ENCODE measurements at regions not wholly inside any gene's neighbourhood (a gene's known extent, or its start where the extent isn't known, plus 50 kb on each side); places are given as distances from the start of the nearest gene placed in this dataset.

DNA sequence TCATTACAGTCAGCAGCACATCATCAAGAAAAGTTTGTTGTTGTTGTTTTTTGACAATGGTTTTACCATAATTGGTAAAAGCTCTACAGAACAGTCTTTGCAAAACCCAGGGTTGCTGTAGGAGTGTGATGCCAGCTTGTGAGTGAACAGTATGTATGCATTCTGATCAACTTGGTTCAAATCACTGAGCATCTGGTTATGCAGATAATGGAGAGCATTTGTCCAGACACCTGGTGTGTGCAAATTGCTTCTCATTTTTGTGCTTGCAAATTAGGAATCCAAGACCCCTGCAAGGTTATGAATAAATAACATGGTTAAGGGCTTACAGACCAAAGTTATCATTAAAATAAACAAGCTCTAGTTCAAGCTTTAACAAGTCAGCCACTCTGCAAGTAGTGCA, 448.7 kb upstream of the ACTBL2 start:
- TF ChIP-seq, protein P1, sequence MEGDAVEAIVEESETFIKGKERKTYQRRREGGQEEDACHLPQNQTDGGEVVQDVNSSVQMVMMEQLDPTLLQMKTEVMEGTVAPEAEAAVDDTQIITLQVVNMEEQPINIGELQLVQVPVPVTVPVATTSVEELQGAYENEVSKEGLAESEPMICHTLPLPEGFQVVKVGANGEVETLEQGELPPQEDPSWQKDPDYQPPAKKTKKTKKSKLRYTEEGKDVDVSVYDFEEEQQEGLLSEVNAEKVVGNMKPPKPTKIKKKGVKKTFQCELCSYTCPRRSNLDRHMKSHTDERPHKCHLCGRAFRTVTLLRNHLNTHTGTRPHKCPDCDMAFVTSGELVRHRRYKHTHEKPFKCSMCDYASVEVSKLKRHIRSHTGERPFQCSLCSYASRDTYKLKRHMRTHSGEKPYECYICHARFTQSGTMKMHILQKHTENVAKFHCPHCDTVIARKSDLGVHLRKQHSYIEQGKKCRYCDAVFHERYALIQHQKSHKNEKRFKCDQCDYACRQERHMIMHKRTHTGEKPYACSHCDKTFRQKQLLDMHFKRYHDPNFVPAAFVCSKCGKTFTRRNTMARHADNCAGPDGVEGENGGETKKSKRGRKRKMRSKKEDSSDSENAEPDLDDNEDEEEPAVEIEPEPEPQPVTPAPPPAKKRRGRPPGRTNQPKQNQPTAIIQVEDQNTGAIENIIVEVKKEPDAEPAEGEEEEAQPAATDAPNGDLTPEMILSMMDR (IDR thresholded peaks at IDR 0.05; ENCODE audit: insufficient read depth, low read depth, low read length): no peak
- TF ChIP-seq EZH2 (IDR thresholded peaks at IDR 0.05; ENCODE audit: insufficient read depth, low read length): no peak
